GM23338 (cell line): ENCODE measurements at regions not wholly inside any gene's neighbourhood (a gene's known extent, or its start where the extent isn't known, plus 50 kb on each side); places are given as distances from the start of the nearest gene placed in this dataset.

ENCODE experiments used
- ATAC-seq: fragments of 200-7000 bp; cut with Tn5 transposase; 3 replicates; pipeline ENCODE4 v1.9.1; 2020
- DNase-seq: peaks from one replicate; pipeline ENCODE4 v3.0.0-alpha.2; 2015; ENCODE audit warnings: low spot score
- H2AFZ ChIP-seq: fragments of 200-600 bp; sonication (generic); 2 replicates; pipeline ENCODE4 v1.8.0; 2016; ENCODE audit warnings: antibody characterized with exemption, mild to moderate bottlenecking, moderate library complexity
- H3F3A ChIP-seq: fragments of 200-600 bp; sonication (generic); replicated peaks from 2 replicates; pipeline ENCODE4 v1.8.0; 2017; ENCODE audit warnings: antibody characterized with exemption, mixed run types, low read depth
- H3K27ac ChIP-seq: fragments of 200-600 bp; sonication (generic); 2 replicates; pipeline ENCODE4 v1.6.1; 2016; ENCODE audit warnings: low read depth
- H3K27me3 ChIP-seq: fragments of 200-600 bp; sonication (generic); 2 replicates; pipeline ENCODE4 v1.8.0; 2016; ENCODE audit warnings: mild to moderate bottlenecking, mixed run types, moderate library complexity; ENCODE audit not compliant: insufficient read depth
- H3K36me3 ChIP-seq: fragments of 200-600 bp; sonication (generic); 2 replicates; pipeline ENCODE4 v1.8.0; 2016; ENCODE audit warnings: mild to moderate bottlenecking; ENCODE audit not compliant: insufficient read depth
- H3K4me1 ChIP-seq: fragments of 200-600 bp; sonication (generic); 2 replicates; pipeline ENCODE4 v1.8.0; 2016; ENCODE audit warnings: mild to moderate bottlenecking, moderate library complexity; ENCODE audit not compliant: insufficient read depth
- H3K4me2 ChIP-seq: fragments of 200-600 bp; sonication (generic); 2 replicates; pipeline ENCODE4 v1.7.1; 2017; ENCODE audit warnings: mixed run types
- H3K4me3 ChIP-seq: fragments of 200-600 bp; sonication (generic); 2 replicates; pipeline ENCODE4 v1.6.1; 2016; ENCODE audit warnings: mixed run types
- H3K79me2 ChIP-seq: fragments of 200-600 bp; sonication (generic); replicated peaks from 2 replicates; pipeline ENCODE4 v1.8.0; 2017; ENCODE audit warnings: mild to moderate bottlenecking; ENCODE audit not compliant: insufficient read depth
- H3K9me2 ChIP-seq: fragments of 200-600 bp; sonication (generic); 2 replicates; pipeline ENCODE4 v1.8.0; 2017; ENCODE audit not compliant: insufficient read depth
- H4K20me1 ChIP-seq: fragments of 200-600 bp; sonication (generic); replicated peaks from 2 replicates; pipeline ENCODE4 v1.8.0; 2017; ENCODE audit warnings: mild to moderate bottlenecking; ENCODE audit not compliant: insufficient read depth
- H3K27ac Mint-ChIP-seq: 2 replicates; pipeline ENCODE4 v1.8.0; 2020; ENCODE audit warnings: inconsistent platforms, mild to moderate bottlenecking, moderate library complexity, mixed read lengths
- H3K27me3 Mint-ChIP-seq: 3 replicates; pipeline ENCODE4 v1.8.0; 2022; ENCODE audit warnings: low read depth, mild to moderate bottlenecking, moderate library complexity, mixed read lengths, inconsistent platforms; ENCODE audit not compliant: insufficient read depth, poor library complexity
- H3K36me3 Mint-ChIP-seq: 3 replicates; pipeline ENCODE4 v1.8.0; 2021; ENCODE audit warnings: low read depth, mild to moderate bottlenecking, inconsistent platforms, moderate library complexity, mixed read lengths
- H3K4me1 Mint-ChIP-seq: 3 replicates; pipeline ENCODE4 v1.8.0; 2020; ENCODE audit warnings: mild to moderate bottlenecking, inconsistent platforms, mixed read lengths
- H3K4me3 Mint-ChIP-seq: 3 replicates; pipeline ENCODE4 v1.8.0; 2021; ENCODE audit warnings: moderate library complexity, mild to moderate bottlenecking, inconsistent platforms, mixed read lengths
- H3K9me3 Mint-ChIP-seq: 3 replicates; pipeline ENCODE4 v1.8.0; 2020; ENCODE audit warnings: moderate library complexity, mild to moderate bottlenecking, inconsistent platforms, mixed read lengths
- CREB1 ChIP-seq: fragments of 250-450 bp; sonication (Bioruptor Pico); IDR thresholded peaks from 2 replicates; pipeline ENCODE4 v1.5.0; 2020; ENCODE audit warnings: low read depth, mild to moderate bottlenecking, moderate library complexity
- CTCF ChIP-seq, 2 experiments: fragments of 200-600 bp in 1 of 2; sonication (generic) in 1 of 2; conservative IDR thresholded peaks; 2 replicates each; pipeline versions ENCODE4 v1.5.1 to v1.6.1; 2016 to 2017; ENCODE audit warnings: antibody characterized with exemption in 2 of 2, low read depth in 2 of 2, mild to moderate bottlenecking in 2 of 2, moderate library complexity in 1 of 2
- ETS1 ChIP-seq: IDR thresholded peaks from 2 replicates; pipeline ENCODE4 v1.6.1; 2016; ENCODE audit warnings: antibody characterized with exemption
- EZH2 ChIP-seq: fragments of 200-600 bp; sonication (generic); IDR thresholded peaks from one replicate; pipeline ENCODE4 v1.8.0; 2017; ENCODE audit warnings: antibody characterized with exemption, mild to moderate bottlenecking, low read depth; ENCODE audit not compliant: unreplicated experiment
- EZH2phosphoT487 ChIP-seq: fragments of 200-600 bp; sonication (generic); IDR thresholded peaks from one replicate; pipeline ENCODE4 v1.8.1; 2018; ENCODE audit warnings: antibody characterized with exemption; ENCODE audit not compliant: unreplicated experiment
- JUNB ChIP-seq: IDR thresholded peaks from one replicate; pipeline ENCODE4 v1.6.1; 2016; ENCODE audit warnings: antibody characterized with exemption; ENCODE audit not compliant: unreplicated experiment
- NANOG ChIP-seq: IDR thresholded peaks from 2 replicates; pipeline ENCODE4 v1.6.1; 2016; ENCODE audit warnings: antibody characterized with exemption, borderline replicate concordance
- POLR2AphosphoS5 ChIP-seq: IDR thresholded peaks from 2 replicates; pipeline ENCODE4 v1.6.1; 2016; ENCODE audit warnings: antibody characterized with exemption, low read depth
- STAT1 ChIP-seq: IDR thresholded peaks from one replicate; pipeline ENCODE4 v1.6.1; 2016; ENCODE audit warnings: antibody characterized with exemption; ENCODE audit not compliant: unreplicated experiment
- ZNF114 ChIP-seq: fragments of 250-450 bp; sonication (Bioruptor Pico); IDR thresholded peaks from 2 replicates; pipeline ENCODE4 v1.5.0; 2020; ENCODE audit warnings: mild to moderate bottlenecking, moderate library complexity
- ZNF331 ChIP-seq: fragments of 250-450 bp; sonication (Bioruptor Pico); IDR thresholded peaks from 2 replicates; pipeline ENCODE4 v1.5.0; 2020; ENCODE audit warnings: low read depth, mild to moderate bottlenecking, moderate library complexity
- TF ChIP-seq, protein P1 (sequence below): fragments of 250-450 bp; sonication (Bioruptor Pico); IDR thresholded peaks from 2 replicates; pipeline ENCODE4 v1.5.0; 2020; ENCODE audit warnings: mild to moderate bottlenecking, moderate library complexity
- TF ChIP-seq, protein P2 (sequence below): IDR thresholded peaks from one replicate; pipeline ENCODE4 v1.6.1; 2018; ENCODE audit warnings: antibody characterized with exemption; ENCODE audit not compliant: unreplicated experiment

- Histone ChIP-seq H3K9me2 (no peaks in the 10 kb centered on the region), H3K27me3 (no peaks in the 10 kb centered on the region), H3K36me3 (no peaks in the 10 kb centered on the region), H3K27ac (no peak overlapping the region), H3F3A (no peaks in the 10 kb centered on the region), H2AFZ (no peak overlapping the region), H3K79me2 (no peaks in the 10 kb centered on the region), H3K4me3 (no peak overlapping the region), H4K20me1 (no peaks in the 10 kb centered on the region), H3K4me1 (no peaks in the 10 kb centered on the region), H3K4me2 (no peak overlapping the region)
- DNase-seq = no peak
- Mint-ChIP-seq H3K4me3 (no peak overlapping the region), H3K4me1 (peaks cover 5% of the 10 kb centered on the region; the same call in 1 of the 3 replicates), H3K36me3 (no peaks in the 10 kb centered on the region), H3K27ac (no peak overlapping the region; the same call in 1 of the 2 replicates), H3K9me3 (no peaks in the 10 kb centered on the region; the same call in 2 of the 3 replicates), H3K27me3 (peaks cover 4% of the 10 kb centered on the region)
- ATAC-seq = no peak
- TF ChIP-seq, protein P1, sequence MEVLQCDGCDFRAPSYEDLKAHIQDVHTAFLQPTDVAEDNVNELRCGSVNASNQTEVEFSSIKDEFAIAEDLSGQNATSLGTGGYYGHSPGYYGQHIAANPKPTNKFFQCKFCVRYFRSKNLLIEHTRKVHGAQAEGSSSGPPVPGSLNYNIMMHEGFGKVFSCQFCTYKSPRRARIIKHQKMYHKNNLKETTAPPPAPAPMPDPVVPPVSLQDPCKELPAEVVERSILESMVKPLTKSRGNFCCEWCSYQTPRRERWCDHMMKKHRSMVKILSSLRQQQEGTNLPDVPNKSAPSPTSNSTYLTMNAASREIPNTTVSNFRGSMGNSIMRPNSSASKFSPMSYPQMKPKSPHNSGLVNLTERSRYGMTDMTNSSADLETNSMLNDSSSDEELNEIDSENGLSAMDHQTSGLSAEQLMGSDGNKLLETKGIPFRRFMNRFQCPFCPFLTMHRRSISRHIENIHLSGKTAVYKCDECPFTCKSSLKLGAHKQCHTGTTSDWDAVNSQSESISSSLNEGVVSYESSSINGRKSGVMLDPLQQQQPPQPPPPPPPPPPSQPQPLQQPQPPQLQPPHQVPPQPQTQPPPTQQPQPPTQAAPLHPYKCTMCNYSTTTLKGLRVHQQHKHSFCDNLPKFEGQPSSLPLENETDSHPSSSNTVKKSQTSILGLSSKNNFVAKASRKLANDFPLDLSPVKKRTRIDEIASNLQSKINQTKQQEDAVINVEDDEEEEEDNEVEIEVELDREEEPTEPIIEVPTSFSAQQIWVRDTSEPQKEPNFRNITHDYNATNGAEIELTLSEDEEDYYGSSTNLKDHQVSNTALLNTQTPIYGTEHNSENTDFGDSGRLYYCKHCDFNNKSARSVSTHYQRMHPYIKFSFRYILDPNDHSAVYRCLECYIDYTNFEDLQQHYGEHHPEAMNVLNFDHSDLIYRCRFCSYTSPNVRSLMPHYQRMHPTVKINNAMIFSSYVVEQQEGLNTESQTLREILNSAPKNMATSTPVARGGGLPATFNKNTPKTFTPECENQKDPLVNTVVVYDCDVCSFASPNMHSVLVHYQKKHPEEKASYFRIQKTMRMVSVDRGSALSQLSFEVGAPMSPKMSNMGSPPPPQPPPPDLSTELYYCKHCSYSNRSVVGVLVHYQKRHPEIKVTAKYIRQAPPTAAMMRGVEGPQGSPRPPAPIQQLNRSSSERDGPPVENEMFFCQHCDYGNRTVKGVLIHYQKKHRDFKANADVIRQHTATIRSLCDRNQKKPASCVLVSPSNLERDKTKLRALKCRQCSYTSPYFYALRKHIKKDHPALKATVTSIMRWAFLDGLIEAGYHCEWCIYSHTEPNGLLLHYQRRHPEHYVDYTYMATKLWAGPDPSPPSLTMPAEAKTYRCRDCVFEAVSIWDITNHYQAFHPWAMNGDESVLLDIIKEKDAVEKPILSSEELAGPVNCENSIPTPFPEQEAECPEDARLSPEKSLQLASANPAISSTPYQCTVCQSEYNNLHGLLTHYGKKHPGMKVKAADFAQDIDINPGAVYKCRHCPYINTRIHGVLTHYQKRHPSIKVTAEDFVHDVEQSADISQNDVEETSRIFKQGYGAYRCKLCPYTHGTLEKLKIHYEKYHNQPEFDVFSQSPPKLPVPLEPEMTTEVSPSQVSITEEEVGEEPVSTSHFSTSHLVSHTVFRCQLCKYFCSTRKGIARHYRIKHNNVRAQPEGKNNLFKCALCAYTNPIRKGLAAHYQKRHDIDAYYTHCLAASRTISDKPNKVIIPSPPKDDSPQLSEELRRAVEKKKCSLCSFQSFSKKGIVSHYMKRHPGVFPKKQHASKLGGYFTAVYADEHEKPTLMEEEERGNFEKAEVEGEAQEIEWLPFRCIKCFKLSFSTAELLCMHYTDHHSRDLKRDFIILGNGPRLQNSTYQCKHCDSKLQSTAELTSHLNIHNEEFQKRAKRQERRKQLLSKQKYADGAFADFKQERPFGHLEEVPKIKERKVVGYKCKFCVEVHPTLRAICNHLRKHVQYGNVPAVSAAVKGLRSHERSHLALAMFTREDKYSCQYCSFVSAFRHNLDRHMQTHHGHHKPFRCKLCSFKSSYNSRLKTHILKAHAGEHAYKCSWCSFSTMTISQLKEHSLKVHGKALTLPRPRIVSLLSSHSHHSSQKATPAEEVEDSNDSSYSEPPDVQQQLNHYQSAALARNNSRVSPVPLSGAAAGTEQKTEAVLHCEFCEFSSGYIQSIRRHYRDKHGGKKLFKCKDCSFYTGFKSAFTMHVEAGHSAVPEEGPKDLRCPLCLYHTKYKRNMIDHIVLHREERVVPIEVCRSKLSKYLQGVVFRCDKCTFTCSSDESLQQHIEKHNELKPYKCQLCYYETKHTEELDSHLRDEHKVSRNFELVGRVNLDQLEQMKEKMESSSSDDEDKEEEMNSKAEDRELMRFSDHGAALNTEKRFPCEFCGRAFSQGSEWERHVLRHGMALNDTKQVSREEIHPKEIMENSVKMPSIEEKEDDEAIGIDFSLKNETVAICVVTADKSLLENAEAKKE (CRISPR knock-in tag) = no peak
- TF ChIP-seq JUNB = no peak
- TF ChIP-seq EZH2 = no peak
- TF ChIP-seq, protein P2, sequence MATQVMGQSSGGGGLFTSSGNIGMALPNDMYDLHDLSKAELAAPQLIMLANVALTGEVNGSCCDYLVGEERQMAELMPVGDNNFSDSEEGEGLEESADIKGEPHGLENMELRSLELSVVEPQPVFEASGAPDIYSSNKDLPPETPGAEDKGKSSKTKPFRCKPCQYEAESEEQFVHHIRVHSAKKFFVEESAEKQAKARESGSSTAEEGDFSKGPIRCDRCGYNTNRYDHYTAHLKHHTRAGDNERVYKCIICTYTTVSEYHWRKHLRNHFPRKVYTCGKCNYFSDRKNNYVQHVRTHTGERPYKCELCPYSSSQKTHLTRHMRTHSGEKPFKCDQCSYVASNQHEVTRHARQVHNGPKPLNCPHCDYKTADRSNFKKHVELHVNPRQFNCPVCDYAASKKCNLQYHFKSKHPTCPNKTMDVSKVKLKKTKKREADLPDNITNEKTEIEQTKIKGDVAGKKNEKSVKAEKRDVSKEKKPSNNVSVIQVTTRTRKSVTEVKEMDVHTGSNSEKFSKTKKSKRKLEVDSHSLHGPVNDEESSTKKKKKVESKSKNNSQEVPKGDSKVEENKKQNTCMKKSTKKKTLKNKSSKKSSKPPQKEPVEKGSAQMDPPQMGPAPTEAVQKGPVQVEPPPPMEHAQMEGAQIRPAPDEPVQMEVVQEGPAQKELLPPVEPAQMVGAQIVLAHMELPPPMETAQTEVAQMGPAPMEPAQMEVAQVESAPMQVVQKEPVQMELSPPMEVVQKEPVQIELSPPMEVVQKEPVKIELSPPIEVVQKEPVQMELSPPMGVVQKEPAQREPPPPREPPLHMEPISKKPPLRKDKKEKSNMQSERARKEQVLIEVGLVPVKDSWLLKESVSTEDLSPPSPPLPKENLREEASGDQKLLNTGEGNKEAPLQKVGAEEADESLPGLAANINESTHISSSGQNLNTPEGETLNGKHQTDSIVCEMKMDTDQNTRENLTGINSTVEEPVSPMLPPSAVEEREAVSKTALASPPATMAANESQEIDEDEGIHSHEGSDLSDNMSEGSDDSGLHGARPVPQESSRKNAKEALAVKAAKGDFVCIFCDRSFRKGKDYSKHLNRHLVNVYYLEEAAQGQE = no peak
- TF ChIP-seq NANOG = no peak
- no peak for TF ChIP-seq CREB1 (CRISPR knock-in tag)
- TF ChIP-seq ZNF114 = no peak
- TF ChIP-seq ETS1 = no peak
- TF ChIP-seq EZH2phosphoT487 = no peak
- no peak for TF ChIP-seq POLR2AphosphoS5
- no peak for TF ChIP-seq ZNF331 (CRISPR knock-in tag)
- no peak for TF ChIP-seq STAT1
- no peak for TF ChIP-seq CTCF (conservative IDR thresholded peaks at IDR 0.05; ENCODE audit: low read depth in 2 of 2)
Observed at GRCh38 chr12:114765960-114766691, 82.2 kb upstream of the TBX3 start.
